Loucy (cell line): ENCODE measurements at regions not wholly inside any gene's neighbourhood (a gene's known extent, or its start where the extent isn't known, plus 50 kb on each side); places are given as distances from the start of the nearest gene placed in this dataset.

Experiments used
- H2AFZ ChIP-seq: fragments of 200-600 bp; sonication (generic); 2 replicates; pipeline ENCODE4 v1.6.0; 2016; ENCODE audit warnings: antibody characterized with exemption, mild to moderate bottlenecking, low read length, moderate library complexity
- H3F3A ChIP-seq: fragments of 200-600 bp; 2 replicates; pipeline ENCODE4 v1.6.0; 2016; ENCODE audit warnings: antibody characterized with exemption, low read depth, mild to moderate bottlenecking
- H3K27me3 ChIP-seq: fragments of 200-600 bp; sonication (generic); 2 replicates; pipeline ENCODE4 v1.6.1; 2014; ENCODE audit warnings: low read length, mild to moderate bottlenecking; ENCODE audit not compliant: insufficient read depth, poor library complexity, severe bottlenecking
- H3K36me3 ChIP-seq: fragments of 200-600 bp; sonication (generic); 2 replicates; pipeline ENCODE4 v1.6.1; 2016; ENCODE audit warnings: low read length; ENCODE audit not compliant: insufficient read depth
- H3K4me1 ChIP-seq: fragments of 200-600 bp; sonication (generic); 2 replicates; pipeline ENCODE4 v1.5.1; 2014; ENCODE audit warnings: low read length, mild to moderate bottlenecking; ENCODE audit not compliant: insufficient read depth, poor library complexity, severe bottlenecking
- H3K4me2 ChIP-seq: fragments of 200-600 bp; sonication (generic); 2 replicates; pipeline ENCODE4 v1.6.0; 2014; ENCODE audit warnings: antibody characterized with exemption, low read length, low read depth, mild to moderate bottlenecking; ENCODE audit not compliant: poor library complexity, severe bottlenecking
- H3K4me3 ChIP-seq: fragments of 200-600 bp; sonication (generic); 2 replicates; pipeline ENCODE4 v1.5.1; 2014; ENCODE audit warnings: low read length, mild to moderate bottlenecking, mixed read lengths; ENCODE audit not compliant: poor library complexity, severe bottlenecking
- H3K79me2 ChIP-seq: fragments of 200-600 bp; sonication (generic); 2 replicates; pipeline ENCODE4 v1.6.1; 2014; ENCODE audit warnings: low read length; ENCODE audit not compliant: insufficient read depth
- H3K9ac ChIP-seq: fragments of 200-600 bp; sonication (generic); 2 replicates; pipeline ENCODE4 v1.6.0; 2014; ENCODE audit warnings: mild to moderate bottlenecking, low read depth, low read length, moderate library complexity; ENCODE audit not compliant: poor library complexity, severe bottlenecking
- H3K9me2 ChIP-seq: fragments of 200-600 bp; sonication (generic); replicated peaks from 2 replicates; pipeline ENCODE4 v1.6.1; 2016; ENCODE audit warnings: low read depth, low read length, mixed read lengths
- H3K9me3 ChIP-seq: fragments of 200-600 bp; sonication (generic); 2 replicates; pipeline ENCODE4 v1.6.1; 2014; ENCODE audit warnings: mild to moderate bottlenecking, antibody characterized with exemption, low read length, low read depth; ENCODE audit not compliant: insufficient read depth
- H4K20me1 ChIP-seq: fragments of 200-600 bp; sonication (generic); 2 replicates; pipeline ENCODE4 v1.6.0; 2014; ENCODE audit warnings: antibody characterized with exemption, low read length, mild to moderate bottlenecking; ENCODE audit not compliant: insufficient read depth, poor library complexity, severe bottlenecking
- EZH2phosphoT487 ChIP-seq: fragments of 200-600 bp; IDR thresholded peaks from 2 replicates; pipeline ENCODE4 v1.6.1; 2018; ENCODE audit warnings: antibody characterized with exemption, mild to moderate bottlenecking, moderate library complexity, borderline replicate concordance
- TF ChIP-seq, protein P1 (sequence below): fragments of 200-600 bp; sonication (generic); conservative IDR thresholded peaks from 2 replicates; pipeline ENCODE4 v1.5.1; 2014; ENCODE audit warnings: mild to moderate bottlenecking, antibody characterized with exemption, low read length

DNA sequence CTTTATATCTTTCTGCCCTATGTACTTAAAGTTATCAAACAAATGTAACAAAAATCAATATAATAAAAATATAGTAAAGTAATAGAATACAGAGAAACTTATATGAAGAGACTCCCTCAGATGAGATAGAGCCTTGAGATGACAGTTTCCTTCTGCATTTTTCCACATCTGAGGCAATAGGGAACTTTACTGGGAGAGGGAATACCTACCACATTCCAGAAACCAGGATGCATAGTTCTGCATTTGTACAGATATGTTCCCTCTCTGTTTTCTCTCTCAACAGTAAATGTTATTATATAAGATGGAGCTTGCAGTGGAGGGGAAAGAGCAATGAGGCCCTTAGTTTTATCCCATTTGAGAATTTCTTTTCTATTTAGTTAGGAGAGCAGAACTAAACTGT lies 109.6 kb upstream of the KCNN2 start:
- TF ChIP-seq, protein P1, sequence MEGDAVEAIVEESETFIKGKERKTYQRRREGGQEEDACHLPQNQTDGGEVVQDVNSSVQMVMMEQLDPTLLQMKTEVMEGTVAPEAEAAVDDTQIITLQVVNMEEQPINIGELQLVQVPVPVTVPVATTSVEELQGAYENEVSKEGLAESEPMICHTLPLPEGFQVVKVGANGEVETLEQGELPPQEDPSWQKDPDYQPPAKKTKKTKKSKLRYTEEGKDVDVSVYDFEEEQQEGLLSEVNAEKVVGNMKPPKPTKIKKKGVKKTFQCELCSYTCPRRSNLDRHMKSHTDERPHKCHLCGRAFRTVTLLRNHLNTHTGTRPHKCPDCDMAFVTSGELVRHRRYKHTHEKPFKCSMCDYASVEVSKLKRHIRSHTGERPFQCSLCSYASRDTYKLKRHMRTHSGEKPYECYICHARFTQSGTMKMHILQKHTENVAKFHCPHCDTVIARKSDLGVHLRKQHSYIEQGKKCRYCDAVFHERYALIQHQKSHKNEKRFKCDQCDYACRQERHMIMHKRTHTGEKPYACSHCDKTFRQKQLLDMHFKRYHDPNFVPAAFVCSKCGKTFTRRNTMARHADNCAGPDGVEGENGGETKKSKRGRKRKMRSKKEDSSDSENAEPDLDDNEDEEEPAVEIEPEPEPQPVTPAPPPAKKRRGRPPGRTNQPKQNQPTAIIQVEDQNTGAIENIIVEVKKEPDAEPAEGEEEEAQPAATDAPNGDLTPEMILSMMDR, result no peak
- no peak for TF ChIP-seq EZH2phosphoT487
- Histone ChIP-seq H3K9ac (no peak overlapping the region), H3K9me2 (no peaks in the 10 kb centered on the region), H3K4me1 (no peaks in the 10 kb centered on the region), H3K4me3 (no peak overlapping the region), H2AFZ (no peak overlapping the region), H3F3A (no peaks in the 10 kb centered on the region), H3K9me3 (no peaks in the 10 kb centered on the region), H3K79me2 (no peaks in the 10 kb centered on the region), H3K36me3 (no peaks in the 10 kb centered on the region), H3K27me3 (no peaks in the 10 kb centered on the region), H4K20me1 (no peaks in the 10 kb centered on the region), H3K4me2 (no peak overlapping the region)

DNA sequence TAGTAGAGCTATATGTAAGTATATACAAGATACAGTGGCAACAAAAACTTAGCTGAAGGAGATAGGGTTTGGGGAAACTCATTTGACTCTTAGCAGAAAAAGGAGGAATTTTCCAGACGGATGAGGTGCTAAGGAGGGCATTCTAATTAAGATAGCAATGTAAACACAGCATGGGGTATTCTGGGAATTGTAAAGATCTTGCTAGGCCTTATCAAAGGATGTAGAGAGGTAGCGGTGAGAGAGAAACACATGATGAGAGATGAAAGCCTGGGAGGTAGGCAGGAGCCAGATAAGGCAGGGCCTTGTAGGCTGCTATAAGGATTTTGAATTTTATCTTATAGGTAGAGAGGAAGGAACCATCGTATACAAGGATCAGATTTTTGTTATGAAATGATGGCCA lies 106.6 kb upstream of the KCNN2 start:
- TF ChIP-seq, protein P1, result no peak
- no peak for TF ChIP-seq EZH2phosphoT487
- H4K20me1 ChIP-seq, result no peaks in the 10 kb centered on the region
- H3K9ac ChIP-seq, result no peak overlapping the region
- no peaks in the 10 kb centered on the region for H3K9me3 ChIP-seq
- H3F3A ChIP-seq, result no peaks in the 10 kb centered on the region
- no peak overlapping the region for H3K4me2 ChIP-seq
- H2AFZ ChIP-seq, result no peak overlapping the region
- H3K79me2 ChIP-seq, result no peaks in the 10 kb centered on the region
- H3K9me2 ChIP-seq, result no peaks in the 10 kb centered on the region
- no peak overlapping the region for H3K4me3 ChIP-seq
- H3K27me3 ChIP-seq, result no peaks in the 10 kb centered on the region
- H3K4me1 ChIP-seq, result no peaks in the 10 kb centered on the region
- H3K36me3 ChIP-seq, result no peaks in the 10 kb centered on the region

DNA sequence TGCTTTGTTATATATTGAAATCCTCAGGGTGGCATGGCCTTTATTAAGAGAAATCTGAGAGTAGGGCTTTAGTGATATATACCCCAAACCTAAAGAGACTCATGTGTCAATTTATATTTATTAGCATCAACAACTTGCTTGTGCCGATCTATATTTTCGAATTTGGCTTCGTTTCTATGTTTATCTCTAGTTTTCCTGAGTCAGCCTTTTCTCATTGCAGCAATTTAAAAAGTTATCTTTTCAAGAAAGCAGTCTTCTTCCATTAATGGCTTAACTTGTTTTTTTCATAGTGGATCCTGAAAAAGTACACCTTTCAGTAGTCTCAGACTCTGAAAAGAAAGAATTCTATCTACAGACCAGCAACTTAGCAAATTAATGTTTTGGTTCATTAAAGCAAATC lies 99.9 kb upstream of the KCNN2 start:
- no peaks in the 10 kb centered on the region for H3F3A ChIP-seq
- TF ChIP-seq, protein P1, result no peak
- TF ChIP-seq EZH2phosphoT487, result no peak
- H4K20me1 ChIP-seq, result no peaks in the 10 kb centered on the region
- H3K9me3 ChIP-seq, result no peaks in the 10 kb centered on the region
- H3K4me2 ChIP-seq, result no peak overlapping the region
- no peak overlapping the region for H3K9ac ChIP-seq
- no peak overlapping the region for H2AFZ ChIP-seq
- no peak overlapping the region for H3K4me3 ChIP-seq
- no peaks in the 10 kb centered on the region for H3K9me2 ChIP-seq
- H3K4me1 ChIP-seq, result no peaks in the 10 kb centered on the region
- H3K79me2 ChIP-seq, result no peaks in the 10 kb centered on the region
- no peaks in the 10 kb centered on the region for H3K27me3 ChIP-seq
- H3K36me3 ChIP-seq, result no peaks in the 10 kb centered on the region
